ENCODE measurements at regions not wholly inside any gene's neighbourhood (a gene's known extent, or its start where the extent isn't known, plus 50 kb on each side); places are given as distances from the start of the nearest gene placed in this dataset.

DNA sequence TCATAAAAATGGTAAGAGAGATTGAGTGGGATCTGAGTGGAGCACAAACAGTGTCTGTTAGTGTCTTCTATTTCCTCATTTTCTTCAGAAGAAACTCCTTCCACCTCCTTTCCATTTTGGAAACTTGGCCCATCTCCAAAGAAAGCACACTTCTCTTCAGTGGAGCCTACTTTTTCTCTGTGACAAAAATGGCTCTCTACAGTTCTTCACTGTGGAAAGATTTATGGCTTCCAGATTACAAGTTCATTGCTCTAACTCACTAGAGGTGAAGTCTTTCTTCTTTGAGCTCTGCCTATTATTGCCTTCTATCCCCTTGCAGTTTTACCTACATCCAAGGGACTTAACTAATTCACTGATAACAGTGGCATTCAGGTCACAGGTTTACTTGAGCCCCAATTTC, 325.8 kb downstream of the ANTXR2 start:
- H3K4me1 ChIP-seq (ENCODE audit: insufficient read depth), result no peaks in the 10 kb centered on the region
- TF ChIP-seq, protein P1, sequence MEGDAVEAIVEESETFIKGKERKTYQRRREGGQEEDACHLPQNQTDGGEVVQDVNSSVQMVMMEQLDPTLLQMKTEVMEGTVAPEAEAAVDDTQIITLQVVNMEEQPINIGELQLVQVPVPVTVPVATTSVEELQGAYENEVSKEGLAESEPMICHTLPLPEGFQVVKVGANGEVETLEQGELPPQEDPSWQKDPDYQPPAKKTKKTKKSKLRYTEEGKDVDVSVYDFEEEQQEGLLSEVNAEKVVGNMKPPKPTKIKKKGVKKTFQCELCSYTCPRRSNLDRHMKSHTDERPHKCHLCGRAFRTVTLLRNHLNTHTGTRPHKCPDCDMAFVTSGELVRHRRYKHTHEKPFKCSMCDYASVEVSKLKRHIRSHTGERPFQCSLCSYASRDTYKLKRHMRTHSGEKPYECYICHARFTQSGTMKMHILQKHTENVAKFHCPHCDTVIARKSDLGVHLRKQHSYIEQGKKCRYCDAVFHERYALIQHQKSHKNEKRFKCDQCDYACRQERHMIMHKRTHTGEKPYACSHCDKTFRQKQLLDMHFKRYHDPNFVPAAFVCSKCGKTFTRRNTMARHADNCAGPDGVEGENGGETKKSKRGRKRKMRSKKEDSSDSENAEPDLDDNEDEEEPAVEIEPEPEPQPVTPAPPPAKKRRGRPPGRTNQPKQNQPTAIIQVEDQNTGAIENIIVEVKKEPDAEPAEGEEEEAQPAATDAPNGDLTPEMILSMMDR (IDR thresholded peaks at IDR 0.05; ENCODE audit: poor library complexity), result no peak
- H3K4me3 ChIP-seq, result no peak overlapping the region
- no peaks in the 10 kb centered on the region for H3K36me3 ChIP-seq (replicated peaks; ENCODE audit: insufficient read depth, low read depth)
- DNase-seq (ENCODE audit: low spot score), result no peak
- H4K20me1 ChIP-seq (ENCODE audit: insufficient read depth, poor library complexity, severe bottlenecking), result no peaks in the 10 kb centered on the region
- no peaks in the 10 kb centered on the region for H3K27me3 ChIP-seq
- no peaks in the 10 kb centered on the region for H3K9me2 ChIP-seq (replicated peaks; ENCODE audit: insufficient read depth)
- no peak overlapping the region for H2AFZ ChIP-seq
- no peak overlapping the region for H3K4me2 ChIP-seq
- H3K9me3 ChIP-seq (ENCODE audit: low read depth), result no peaks in the 10 kb centered on the region
- no peaks in the 10 kb centered on the region for H3K79me2 ChIP-seq
- H3K27ac ChIP-seq, result no peak overlapping the region

DNA sequence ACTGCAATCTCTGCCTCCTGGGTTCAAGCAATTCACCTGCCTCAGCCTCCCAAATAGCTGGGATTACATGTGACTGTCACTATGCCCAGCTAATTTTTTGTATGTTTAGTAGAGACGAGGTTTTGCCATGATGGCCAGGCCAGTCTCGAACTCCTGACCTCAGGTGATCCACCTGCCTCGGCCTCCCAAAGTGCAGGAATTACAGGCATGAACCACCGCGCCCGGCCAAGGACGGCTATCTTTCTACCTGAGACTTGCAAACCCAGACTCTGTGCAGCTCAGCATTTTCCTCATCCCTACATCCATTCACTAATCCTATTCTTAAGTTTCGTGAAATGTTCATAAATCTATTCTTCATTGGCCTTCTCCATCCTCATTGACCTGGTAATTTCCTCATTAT, 330.0 kb downstream of the ANTXR2 start:
- no peaks in the 10 kb centered on the region for H3K4me1 ChIP-seq (ENCODE audit: insufficient read depth)

DNA sequence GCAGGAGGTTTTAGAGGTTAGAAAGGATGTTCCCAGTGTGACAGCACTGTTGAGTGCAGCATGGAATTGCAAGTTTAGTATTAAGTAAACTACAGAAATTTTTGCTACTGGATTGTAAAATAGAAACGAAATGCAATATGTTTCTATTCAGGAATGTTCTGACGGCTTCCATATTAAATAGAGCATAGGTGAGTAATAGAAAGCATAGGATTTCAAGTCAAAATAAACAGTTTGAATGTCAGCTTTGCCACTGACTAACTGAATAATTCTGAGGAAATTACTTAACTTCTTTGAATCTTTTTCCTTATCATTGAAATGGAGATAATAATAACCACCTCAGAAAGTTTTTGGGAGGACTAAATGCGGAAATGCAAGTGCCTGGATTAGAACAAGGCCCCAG, 331.9 kb upstream of the GK2 start:
- no peak overlapping the region for H3K27ac ChIP-seq
- WGBS (ENCODE audit: low lambda C conversion rate, missing lambda C conversion rate), result 58% methylated on average over 3 of the region's 3 CpGs
- H3K9me2 ChIP-seq (replicated peaks; ENCODE audit: insufficient read depth), result no peaks in the 10 kb centered on the region
- no peaks in the 10 kb centered on the region for H3K79me2 ChIP-seq
- no peak overlapping the region for H3K4me3 ChIP-seq
- TF ChIP-seq, protein P1 (IDR thresholded peaks at IDR 0.05; ENCODE audit: poor library complexity), result no peak
- no peak for TF ChIP-seq EZH2 (IDR thresholded peaks at IDR 0.05; ENCODE audit: borderline replicate concordance)
- no peak for TF ChIP-seq EZH2phosphoT487 (IDR thresholded peaks at IDR 0.05; ENCODE audit: low read depth, severe bottlenecking, unreplicated experiment)
- DNase-seq (ENCODE audit: low spot score), result no peak
- no peaks in the 10 kb centered on the region for H3K4me1 ChIP-seq (ENCODE audit: insufficient read depth)
- no peaks in the 10 kb centered on the region for H3K36me3 ChIP-seq (replicated peaks; ENCODE audit: insufficient read depth, low read depth)
- no peaks in the 10 kb centered on the region for H4K20me1 ChIP-seq (ENCODE audit: insufficient read depth, poor library complexity, severe bottlenecking)
- H3K4me2 ChIP-seq, result no peak overlapping the region
- no peak overlapping the region for H2AFZ ChIP-seq
- no peaks in the 10 kb centered on the region for H3K27me3 ChIP-seq
- H3K9me3 ChIP-seq (ENCODE audit: low read depth), result no peaks in the 10 kb centered on the region

More for the DNA sequence above, 330.0 kb downstream of the ANTXR2 start:
- 89% methylated on average over 8 of the region's 8 CpGs for WGBS (ENCODE audit: low lambda C conversion rate, missing lambda C conversion rate)
- Histone ChIP-seq H3K36me3 (replicated peaks; ENCODE audit: insufficient read depth, low read depth) (no peaks in the 10 kb centered on the region), H3K27ac (no peak overlapping the region), H2AFZ (no peak overlapping the region), H3K9me3 (ENCODE audit: low read depth) (no peaks in the 10 kb centered on the region), H3K79me2 (no peaks in the 10 kb centered on the region), H3K27me3 (no peaks in the 10 kb centered on the region), H4K20me1 (ENCODE audit: insufficient read depth, poor library complexity, severe bottlenecking) (no peaks in the 10 kb centered on the region), H3K4me2 (no peak overlapping the region), H3K9me2 (replicated peaks; ENCODE audit: insufficient read depth) (no peaks in the 10 kb centered on the region), H3K4me3 (no peak overlapping the region)
- TF ChIP-seq EZH2phosphoT487 (IDR thresholded peaks at IDR 0.05; ENCODE audit: low read depth, severe bottlenecking, unreplicated experiment), result no peak
- TF ChIP-seq EZH2 (IDR thresholded peaks at IDR 0.05; ENCODE audit: borderline replicate concordance), result no peak
- TF ChIP-seq, protein P1 (IDR thresholded peaks at IDR 0.05; ENCODE audit: poor library complexity), result no peak
- no peak for DNase-seq (ENCODE audit: low spot score)

DNA sequence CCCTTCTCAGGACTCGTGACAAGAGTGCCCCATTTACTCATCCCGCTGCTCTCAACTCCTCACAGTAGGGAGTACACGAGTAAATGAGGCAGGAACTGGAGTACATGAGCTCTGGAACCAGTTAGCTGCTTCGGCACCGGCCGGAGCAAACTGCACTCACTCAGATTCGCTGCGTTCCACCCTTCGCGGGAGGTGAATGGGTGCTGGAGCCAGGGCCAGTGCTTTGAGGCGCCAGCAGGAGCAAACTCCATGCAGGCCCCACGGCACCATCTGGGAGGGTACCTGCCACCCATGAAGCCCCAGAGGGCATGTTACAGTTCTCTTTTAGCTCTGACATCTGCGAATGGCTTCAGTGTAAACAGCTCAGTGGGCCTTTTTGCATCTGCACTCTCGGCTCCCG, 315.5 kb upstream of the GK2 start:
- 82% methylated on average over 15 of the region's 15 CpGs for WGBS (ENCODE audit: low lambda C conversion rate, missing lambda C conversion rate)
- H3K4me3 ChIP-seq, result no peak overlapping the region

More for the DNA sequence above, 315.5 kb upstream of the GK2 start:
- H2AFZ ChIP-seq, result no peak overlapping the region
- H3K4me1 ChIP-seq (ENCODE audit: insufficient read depth), result no peaks in the 10 kb centered on the region
- no peaks in the 10 kb centered on the region for H4K20me1 ChIP-seq (ENCODE audit: insufficient read depth, poor library complexity, severe bottlenecking)
- no peak overlapping the region for H3K27ac ChIP-seq
- H3K9me2 ChIP-seq (replicated peaks; ENCODE audit: insufficient read depth), result no peaks in the 10 kb centered on the region
- DNase-seq (ENCODE audit: low spot score), result no peak
- TF ChIP-seq EZH2phosphoT487 (IDR thresholded peaks at IDR 0.05; ENCODE audit: low read depth, severe bottlenecking, unreplicated experiment), result no peak
- TF ChIP-seq, protein P1 (IDR thresholded peaks at IDR 0.05; ENCODE audit: poor library complexity), result no peak
- TF ChIP-seq EZH2 (IDR thresholded peaks at IDR 0.05; ENCODE audit: borderline replicate concordance), result no peak
- H3K36me3 ChIP-seq (replicated peaks; ENCODE audit: insufficient read depth, low read depth), result no peaks in the 10 kb centered on the region
- H3K79me2 ChIP-seq, result no peaks in the 10 kb centered on the region
- no peak overlapping the region for H3K4me2 ChIP-seq
- no peaks in the 10 kb centered on the region for H3K9me3 ChIP-seq (ENCODE audit: low read depth)
- H3K27me3 ChIP-seq, result no peaks in the 10 kb centered on the region

All from hepatocyte (in vitro differentiated cells).